Mesenchymal stem cell (in vitro differentiated cells and primary cell): ENCODE measurements at regions not wholly inside any gene's neighbourhood (a gene's known extent, or its start where the extent isn't known, plus 50 kb on each side); places are given as distances from the start of the nearest gene placed in this dataset.

ENCODE experiments used
- DNase-seq: peaks from one replicate; pipeline ENCODE4 v3.0.0-alpha.2; 2013
- H2AFZ ChIP-seq: one replicate; pipeline ENCODE4 v1.6.1; 2013; ENCODE audit warnings: low read depth, mild to moderate bottlenecking, control low read depth, inconsistent platforms, low read length, moderate library complexity
- H2AK5ac ChIP-seq: 2 replicates; pipeline ENCODE4 v1.6.1; 2013; ENCODE audit warnings: low read length, moderate library complexity, mild to moderate bottlenecking, inconsistent platforms; ENCODE audit not compliant: severe bottlenecking
- H2BK120ac ChIP-seq: one replicate; pipeline ENCODE4 v1.6.1; 2013; ENCODE audit warnings: low read depth, mild to moderate bottlenecking, inconsistent platforms, low read length, moderate library complexity
- H2BK12ac ChIP-seq, 2 experiments: one replicate each; pipeline ENCODE4 v1.6.1; 2013; ENCODE audit warnings: inconsistent platforms in 2 of 2, low read length in 2 of 2, mild to moderate bottlenecking in 2 of 2, moderate library complexity in 2 of 2, control low read depth in 1 of 2
- H2BK15ac ChIP-seq: one replicate; pipeline ENCODE4 v1.6.1; 2013; ENCODE audit warnings: mild to moderate bottlenecking, low read depth, inconsistent platforms; ENCODE audit not compliant: poor library complexity, severe bottlenecking
- H2BK5ac ChIP-seq: 2 replicates; pipeline ENCODE4 v1.6.1; 2013; ENCODE audit warnings: low read depth, mild to moderate bottlenecking, low read length, control low read depth, inconsistent platforms; ENCODE audit not compliant: poor library complexity, severe bottlenecking
- H3K14ac ChIP-seq, 2 experiments: one replicate each; pipeline ENCODE4 v1.6.1; 2013; ENCODE audit warnings: inconsistent platforms in 2 of 2, low read length in 2 of 2, control low read depth in 1 of 2, mild to moderate bottlenecking in 1 of 2, moderate library complexity in 1 of 2
- H3K18ac ChIP-seq, 2 experiments: one replicate each; pipeline ENCODE4 v1.6.1; 2013; ENCODE audit warnings: inconsistent platforms in 2 of 2, low read length in 2 of 2, control low read depth in 1 of 2, low read depth in 1 of 2, mild to moderate bottlenecking in 1 of 2
- H3K23ac ChIP-seq, 2 experiments: one replicate each; pipeline ENCODE4 v1.6.1; 2013; ENCODE audit warnings: inconsistent platforms in 2 of 2, low read length in 2 of 2, mild to moderate bottlenecking in 2 of 2, moderate library complexity in 2 of 2, control low read depth in 1 of 2
- H3K27ac ChIP-seq: 2 replicates; pipeline ENCODE4 v1.5.1; 2013; ENCODE audit warnings: mild to moderate bottlenecking, moderate library complexity, low read length, control low read depth, inconsistent platforms; ENCODE audit not compliant: poor library complexity, severe bottlenecking
- H3K27me3 ChIP-seq, 2 experiments: 2 replicates each; pipeline versions ENCODE4 v1.6.1 to v1.7.0; 2013; ENCODE audit warnings: low read length in 2 of 2, mild to moderate bottlenecking in 2 of 2, moderate library complexity in 2 of 2, control low read depth in 1 of 2, inconsistent platforms in 1 of 2; ENCODE audit not compliant: control insufficient read depth in 1 of 2, insufficient read depth in 1 of 2
- H3K36me3 ChIP-seq, 2 experiments: 2 replicates each; pipeline versions ENCODE4 v1.6.1 to v1.7.0; 2013; ENCODE audit warnings: low read length in 2 of 2, control low read depth in 1 of 2, inconsistent platforms in 1 of 2, low read depth in 1 of 2, mild to moderate bottlenecking in 1 of 2; ENCODE audit not compliant: insufficient read depth in 2 of 2, control insufficient read depth in 1 of 2
- H3K4ac ChIP-seq, 2 experiments: one replicate each; pipeline ENCODE4 v1.6.1; 2013; ENCODE audit warnings: inconsistent platforms in 2 of 2, low read length in 2 of 2, mild to moderate bottlenecking in 2 of 2, moderate library complexity in 2 of 2, control low read depth in 1 of 2, low read depth in 1 of 2
- H3K4me1 ChIP-seq: 2 replicates; pipeline ENCODE4 v1.6.1; 2013; ENCODE audit warnings: low read depth, low read length, control low read depth; ENCODE audit not compliant: control insufficient read depth, insufficient read depth
- H3K4me2 ChIP-seq: 2 replicates; pipeline ENCODE4 v1.6.1; 2013; ENCODE audit warnings: low read length, mild to moderate bottlenecking, inconsistent platforms; ENCODE audit not compliant: poor library complexity, severe bottlenecking
- H3K4me3 ChIP-seq, 2 experiments: 2 replicates each; pipeline versions ENCODE4 v1.5.1 to v1.7.0; 2013; ENCODE audit warnings: low read length in 2 of 2, mild to moderate bottlenecking in 2 of 2, control low read depth in 1 of 2, low read depth in 1 of 2; ENCODE audit not compliant: insufficient read depth in 1 of 2
- H3K79me1 ChIP-seq: replicated peaks from 2 replicates; pipeline ENCODE4 v1.6.1; 2013; ENCODE audit warnings: mild to moderate bottlenecking, control low read depth, low read length, inconsistent platforms; ENCODE audit not compliant: poor library complexity, severe bottlenecking
- H3K9ac ChIP-seq: 2 replicates; pipeline ENCODE4 v1.7.0; 2013; ENCODE audit warnings: mild to moderate bottlenecking, low read length, moderate library complexity
- H3K9me3 ChIP-seq: 2 replicates; pipeline ENCODE4 v1.7.0; 2013; ENCODE audit warnings: mild to moderate bottlenecking, low read length; ENCODE audit not compliant: control insufficient read depth
- H4K8ac ChIP-seq: one replicate; pipeline ENCODE4 v1.6.1; 2013; ENCODE audit warnings: inconsistent platforms, mild to moderate bottlenecking, low read length, moderate library complexity
- H4K91ac ChIP-seq: one replicate; pipeline ENCODE4 v1.6.1; 2013; ENCODE audit warnings: mild to moderate bottlenecking, low read length, inconsistent platforms
- WGBS: methylation state at CpG from one replicate; pipeline ENCODE4 v1.1.7; 2013; ENCODE audit warnings: mixed read lengths; 5-methylcytosine and 5-hydroxymethylcytosine counted together

DNA sequence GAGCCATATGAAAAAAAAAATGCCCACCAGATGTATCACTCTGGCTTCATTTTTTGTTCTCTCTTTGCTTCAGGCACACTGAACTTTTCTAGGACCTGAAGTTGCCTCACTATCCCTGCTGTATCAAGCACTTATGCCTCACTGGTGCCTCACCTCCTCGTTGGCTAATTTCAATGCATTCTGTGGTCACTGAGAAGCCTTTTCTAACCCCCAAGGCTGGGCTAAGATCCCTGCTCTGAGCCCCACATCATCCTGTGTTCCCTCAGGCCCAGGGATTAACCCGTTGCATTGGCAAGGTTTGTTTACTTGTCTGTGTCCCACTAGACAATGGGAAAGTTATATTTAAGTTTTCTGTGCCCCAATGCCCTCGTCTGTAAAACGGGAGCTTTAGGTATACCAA lies 362.7 kb downstream of the OSTF1 start:
- no peak overlapping the region for H3K4ac ChIP-seq
- no peak overlapping the region for H2AFZ ChIP-seq
- no peak overlapping the region for H2BK120ac ChIP-seq
- no peaks in the 10 kb centered on the region for H3K9me3 ChIP-seq
- no peak overlapping the region for H4K91ac ChIP-seq
- no peak overlapping the region for H3K14ac ChIP-seq
- no peaks in the 10 kb centered on the region for H3K79me1 ChIP-seq
- H3K27ac ChIP-seq: no peak overlapping the region
- no peak overlapping the region for H3K9ac ChIP-seq
- H2AK5ac ChIP-seq: no peak overlapping the region
- no peaks in the 10 kb centered on the region for H3K36me3 ChIP-seq
- 55% methylated on average over 4 of the region's 4 CpGs for WGBS
- no peaks in the 10 kb centered on the region for H3K4me1 ChIP-seq
- H3K4me3 ChIP-seq: peak overlapping the region in 1 of 2 experiments; percentile 32
- no peak overlapping the region for H2BK12ac ChIP-seq
- no peak overlapping the region for H2BK15ac ChIP-seq
- no peak overlapping the region for H3K18ac ChIP-seq
- no peak overlapping the region for H4K8ac ChIP-seq
- DNase-seq: no peak
- no peaks in the 10 kb centered on the region for H3K27me3 ChIP-seq
- no peak overlapping the region for H3K4me2 ChIP-seq
- no peak overlapping the region for H3K23ac ChIP-seq
- H2BK5ac ChIP-seq: no peak overlapping the region

DNA sequence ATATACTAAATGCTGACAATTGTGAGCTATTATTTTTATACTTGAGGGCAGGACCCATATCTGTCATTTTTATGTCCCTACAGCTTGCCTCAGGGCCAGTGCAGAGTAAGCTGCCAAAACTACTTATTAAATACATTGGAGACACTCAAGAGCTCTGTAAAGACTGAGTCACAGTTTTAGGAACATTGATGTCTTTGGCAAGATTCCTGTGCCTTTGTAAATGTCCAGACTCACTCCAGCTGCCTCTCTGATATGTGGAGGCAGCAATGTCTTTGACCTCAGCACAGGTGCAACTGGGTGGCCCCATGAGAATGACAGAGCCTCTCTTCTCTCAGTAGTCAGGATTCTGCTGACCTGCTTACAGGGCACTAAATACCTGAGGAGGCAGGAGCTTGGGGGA lies 363.2 kb downstream of the OSTF1 start:
- Histone ChIP-seq H3K4me2 (no peak overlapping the region), H2AFZ (no peak overlapping the region), H4K91ac (no peak overlapping the region), H2BK5ac (no peak overlapping the region), H3K4me1 (no peaks in the 10 kb centered on the region), H4K8ac (no peak overlapping the region), H3K4ac (no peak overlapping the region), H2AK5ac (no peak overlapping the region), H3K4me3 (peak overlapping the region in 1 of 2 experiments; percentile 32), H3K79me1 (no peaks in the 10 kb centered on the region), H3K27ac (no peak overlapping the region), H3K9me3 (no peaks in the 10 kb centered on the region), H2BK12ac (no peak overlapping the region), H3K9ac (no peak overlapping the region), H3K23ac (no peak overlapping the region), H2BK15ac (no peak overlapping the region), H3K27me3 (no peaks in the 10 kb centered on the region), H3K14ac (no peak overlapping the region), H3K36me3 (no peaks in the 10 kb centered on the region), H2BK120ac (no peak overlapping the region), H3K18ac (no peak overlapping the region)
- DNase-seq: no peak

DNA sequence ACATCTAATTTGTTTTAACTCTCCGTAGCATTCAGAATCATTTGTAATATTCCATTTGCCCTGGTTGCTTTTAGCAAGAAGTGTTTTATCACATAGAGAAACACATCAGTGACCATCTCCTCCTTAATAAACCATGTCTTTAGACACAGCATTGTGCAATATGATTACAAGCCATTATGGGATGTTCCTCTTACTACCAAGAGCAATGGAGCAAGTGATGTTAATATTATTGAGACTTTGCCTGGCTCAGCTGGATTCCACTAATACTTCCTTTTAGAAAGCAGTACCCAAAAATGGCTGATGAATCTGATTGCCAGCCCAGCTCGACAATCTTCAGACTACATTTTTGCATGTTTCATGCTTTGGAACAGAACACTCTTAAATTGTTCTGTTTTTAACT lies 364.2 kb downstream of the OSTF1 start:
- WGBS: 63% methylated on average over 2 of the region's 2 CpGs
- H3K4ac ChIP-seq: no peak overlapping the region
- no peak overlapping the region for H2BK15ac ChIP-seq
- DNase-seq: no peak
- no peak overlapping the region for H2AFZ ChIP-seq
- no peaks in the 10 kb centered on the region for H3K27me3 ChIP-seq
- no peak overlapping the region for H4K91ac ChIP-seq
- no peak overlapping the region for H3K23ac ChIP-seq
- no peak overlapping the region for H3K4me3 ChIP-seq
- no peak overlapping the region for H3K14ac ChIP-seq
- no peak overlapping the region for H2AK5ac ChIP-seq
- H2BK5ac ChIP-seq: no peak overlapping the region
- H3K4me2 ChIP-seq: no peak overlapping the region
- H3K36me3 ChIP-seq: no peaks in the 10 kb centered on the region
- H3K4me1 ChIP-seq: no peaks in the 10 kb centered on the region
- no peaks in the 10 kb centered on the region for H3K79me1 ChIP-seq
- no peaks in the 10 kb centered on the region for H3K9me3 ChIP-seq
- no peak overlapping the region for H2BK120ac ChIP-seq
- no peak overlapping the region for H4K8ac ChIP-seq
- H3K27ac ChIP-seq: no peak overlapping the region
- no peak overlapping the region for H2BK12ac ChIP-seq
- H3K18ac ChIP-seq: no peak overlapping the region
- no peak overlapping the region for H3K9ac ChIP-seq

DNA sequence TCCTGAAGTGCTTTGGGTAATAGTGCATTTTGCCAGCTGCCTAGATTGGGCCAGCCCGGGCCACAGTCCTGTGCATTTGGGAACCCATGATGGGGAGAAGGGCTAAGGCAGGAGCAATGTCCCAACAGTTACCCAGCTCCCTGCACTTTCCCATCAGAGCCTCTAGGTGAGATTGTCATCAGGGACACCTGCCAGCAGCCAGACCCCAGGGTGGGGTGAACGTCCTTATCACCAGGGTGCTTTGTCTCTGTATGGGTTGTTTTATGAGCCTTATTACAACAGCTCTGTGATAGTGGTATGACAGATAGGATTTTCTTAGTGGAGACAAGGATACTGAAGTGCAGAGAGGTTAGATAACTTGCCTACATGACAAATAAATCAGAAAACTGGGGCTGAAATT lies 365.7 kb downstream of the OSTF1 start:
- no peak overlapping the region for H3K4ac ChIP-seq
- WGBS: 78% methylated on average over 2 of the region's 2 CpGs
- no peak overlapping the region for H3K9ac ChIP-seq
- no peak overlapping the region for H3K4me2 ChIP-seq
- no peaks in the 10 kb centered on the region for H3K79me1 ChIP-seq
- no peak overlapping the region for H2BK120ac ChIP-seq
- H3K9me3 ChIP-seq: no peaks in the 10 kb centered on the region
- H4K8ac ChIP-seq: no peak overlapping the region
- no peak overlapping the region for H3K4me3 ChIP-seq
- no peak overlapping the region for H2BK12ac ChIP-seq
- H3K4me1 ChIP-seq: no peaks in the 10 kb centered on the region
- H3K36me3 ChIP-seq: no peaks in the 10 kb centered on the region
- no peak overlapping the region for H3K23ac ChIP-seq
- no peak overlapping the region for H2AFZ ChIP-seq
- no peak overlapping the region for H3K27ac ChIP-seq
- no peak for DNase-seq
- no peak overlapping the region for H3K18ac ChIP-seq
- H3K27me3 ChIP-seq: no peaks in the 10 kb centered on the region
- H2AK5ac ChIP-seq: no peak overlapping the region
- H4K91ac ChIP-seq: no peak overlapping the region
- no peak overlapping the region for H3K14ac ChIP-seq
- H2BK5ac ChIP-seq: no peak overlapping the region
- no peak overlapping the region for H2BK15ac ChIP-seq
